Amygdala (tissue), 56 donors: ENCODE measurements at regions not wholly inside any gene's neighbourhood (a gene's known extent, or its start where the extent isn't known, plus 50 kb on each side); places are given as distances from the start of the nearest gene placed in this dataset.

Experiments used
- DNase-seq, 56 donors: peaks; one replicate each; lab custom pipeline; 2025; lab: John Stamatoyannopoulos, UW

- no peak for DNase-seq
Measured at GRCh38 chr10:117429643-117430265, 54.5 kb upstream of the PDZD8 start.

- no peak for DNase-seq
Measured at GRCh38 chr10:117427356-117427755, 52.1 kb upstream of the PDZD8 start.

- DNase-seq: no peak
Measured at GRCh38 chr10:117425974-117426566, 50.8 kb upstream of the PDZD8 start.

GRCh38 chr10:117424883-117425649, 49.8 kb upstream of the PDZD8 start:
- no peak for DNase-seq
